A204.1 (cell line): ENCODE measurements at regions not wholly inside any gene's neighbourhood (a gene's known extent, or its start where the extent isn't known, plus 50 kb on each side); places are given as distances from the start of the nearest gene placed in this dataset.

Source experiments
- FAIRE-seq: peaks from 2 replicates; lab custom pipeline; 2012; peaks lifted over from hg19 to GRCh38; lab: Jason Lieb, UNC

DNA sequence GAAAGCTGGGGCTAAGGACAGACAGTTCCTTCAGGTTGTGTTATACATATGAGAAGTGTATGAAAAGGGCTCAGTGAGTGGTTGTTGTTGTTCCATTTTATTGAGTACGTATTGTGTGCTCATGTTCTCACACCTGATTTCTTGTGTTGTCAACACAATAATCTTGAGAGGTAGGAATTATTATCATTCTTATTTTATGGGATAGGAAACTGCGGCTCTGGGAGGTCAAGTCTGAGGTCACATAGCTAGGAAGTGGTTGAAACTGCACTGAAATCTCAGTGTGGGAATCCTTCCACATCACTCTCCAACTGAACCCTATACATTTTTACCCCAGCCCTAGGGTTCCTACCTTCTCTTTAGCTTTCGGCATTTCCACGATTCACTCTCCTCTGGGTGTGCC is 124.2 kb upstream of the CXCR4 start:
- no peak for FAIRE-seq

DNA sequence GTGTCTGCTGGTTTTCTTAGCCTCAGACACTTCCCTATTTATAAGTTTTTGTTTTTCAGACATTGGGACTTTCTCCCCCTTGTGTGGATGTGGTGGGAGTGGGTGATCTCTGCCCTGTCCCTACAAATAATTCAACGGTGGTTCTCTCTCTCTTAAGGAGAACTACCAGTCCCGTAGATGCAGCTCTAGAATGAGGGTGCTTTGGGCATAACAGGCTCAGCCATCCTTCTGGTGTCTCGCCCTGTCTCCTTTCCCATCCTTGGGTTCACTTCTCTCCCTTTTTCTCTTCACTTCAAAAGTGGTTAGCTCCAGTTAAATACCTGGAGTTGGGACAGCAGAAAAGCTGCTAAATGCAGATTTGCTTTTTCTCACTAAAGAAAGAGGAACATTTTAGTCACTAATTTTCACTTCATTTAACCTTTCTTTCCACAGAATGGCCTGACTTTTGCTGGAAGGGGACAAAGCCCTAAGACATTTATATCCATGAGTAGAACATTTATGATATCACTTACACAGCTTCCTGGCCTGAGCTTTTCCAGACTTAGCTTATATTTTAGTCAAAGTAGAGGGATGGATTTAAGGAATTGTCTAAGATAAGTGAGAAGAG is 121.2 kb upstream of the CXCR4 start:
- no peak for FAIRE-seq

DNA sequence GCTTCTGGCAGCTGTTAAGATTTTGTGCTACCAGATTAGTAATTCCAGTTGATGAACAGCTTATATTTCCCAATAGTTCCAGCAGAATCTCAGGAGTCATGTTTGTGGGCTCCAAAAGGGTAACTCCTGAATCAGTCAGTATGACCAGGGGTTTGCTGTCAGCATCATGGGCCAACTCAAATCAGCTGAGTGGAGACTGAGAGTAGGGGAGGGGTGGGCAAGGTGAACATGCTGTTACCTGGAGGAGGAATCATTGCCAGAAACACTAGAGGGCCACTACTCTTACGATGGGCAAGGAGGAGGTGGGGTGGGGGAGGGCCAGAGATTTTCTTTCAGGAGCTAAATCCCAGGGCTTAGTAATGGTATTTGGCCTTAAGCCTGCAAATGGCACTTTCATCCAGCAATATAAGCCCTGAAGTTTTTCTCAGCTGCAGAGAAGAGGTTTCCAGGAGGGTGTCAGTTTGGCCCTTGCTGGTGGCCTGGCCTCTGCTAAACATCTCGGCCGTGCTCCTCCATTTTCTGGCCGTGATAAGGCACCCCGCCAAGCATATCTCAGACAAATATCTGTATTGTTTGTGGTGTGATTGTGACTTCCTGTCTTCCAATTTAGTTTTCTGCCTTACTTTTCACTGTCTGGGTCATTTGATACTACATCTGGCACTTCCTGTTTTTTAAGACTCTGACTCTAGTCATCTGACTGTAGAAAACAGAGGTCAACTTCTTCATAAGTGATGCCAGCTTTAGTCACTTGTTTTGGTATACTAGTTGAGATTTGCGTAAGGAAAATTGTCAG is 120.5 kb upstream of the CXCR4 start:
- FAIRE-seq = no peak

DNA sequence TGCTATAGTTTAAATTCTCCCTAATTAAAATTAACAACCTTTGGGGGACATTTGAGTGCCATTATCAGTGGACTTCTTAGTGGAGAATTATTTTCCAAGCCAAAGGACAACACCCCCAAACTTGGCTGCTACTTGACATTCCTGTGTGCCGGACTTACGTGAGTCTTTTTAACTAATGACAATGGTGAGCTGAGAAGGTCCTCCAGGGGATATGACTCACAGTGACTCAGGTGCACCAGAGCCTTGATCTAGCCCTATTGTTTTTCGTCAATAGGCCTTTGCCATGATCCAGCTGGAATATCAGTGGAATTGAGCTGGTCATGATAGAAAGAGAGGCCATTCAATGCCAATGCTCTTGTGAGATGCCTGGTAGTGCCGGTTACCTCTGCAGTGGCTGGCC is 118.1 kb upstream of the CXCR4 start:
- FAIRE-seq = no peak

DNA sequence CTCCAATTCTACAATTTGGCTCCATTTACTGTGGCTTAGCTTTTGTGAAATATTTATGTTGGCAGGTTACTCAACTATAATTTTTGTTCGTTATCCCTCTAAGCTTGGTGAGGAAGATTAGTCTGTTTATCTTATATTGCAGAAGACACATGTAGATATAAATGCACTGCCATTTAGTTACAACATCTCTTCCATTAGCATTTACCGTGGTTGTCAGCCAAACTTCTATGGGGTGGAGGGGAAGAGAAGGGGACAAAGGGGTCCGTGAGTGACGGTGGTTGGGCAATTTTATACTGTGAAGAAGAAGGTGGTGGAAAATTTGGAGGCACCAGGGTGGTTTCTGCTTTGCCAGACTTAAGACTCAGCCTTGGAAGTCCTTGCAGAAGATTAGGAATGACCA is 117.6 kb upstream of the CXCR4 start:
- no peak for FAIRE-seq

DNA sequence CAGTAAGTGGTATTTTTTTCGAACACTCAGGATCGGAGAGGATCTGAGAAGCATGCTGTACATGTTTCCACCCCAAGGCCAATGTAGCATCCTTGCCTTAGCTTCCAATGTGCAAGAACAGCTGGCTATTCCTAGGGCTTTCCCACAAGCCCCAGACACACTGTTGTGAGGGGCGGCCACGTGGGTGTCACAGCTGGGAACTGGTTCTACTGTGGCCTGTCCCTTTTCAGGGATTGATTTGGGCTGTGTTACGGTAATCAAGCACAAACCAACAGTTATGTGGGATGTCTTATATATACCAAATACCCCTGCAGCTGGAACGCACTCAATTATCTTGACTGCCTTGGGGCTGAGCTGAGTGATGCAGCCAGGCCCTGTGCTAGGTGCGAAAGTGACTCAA is 116.3 kb upstream of the CXCR4 start:
- no peak for FAIRE-seq

DNA sequence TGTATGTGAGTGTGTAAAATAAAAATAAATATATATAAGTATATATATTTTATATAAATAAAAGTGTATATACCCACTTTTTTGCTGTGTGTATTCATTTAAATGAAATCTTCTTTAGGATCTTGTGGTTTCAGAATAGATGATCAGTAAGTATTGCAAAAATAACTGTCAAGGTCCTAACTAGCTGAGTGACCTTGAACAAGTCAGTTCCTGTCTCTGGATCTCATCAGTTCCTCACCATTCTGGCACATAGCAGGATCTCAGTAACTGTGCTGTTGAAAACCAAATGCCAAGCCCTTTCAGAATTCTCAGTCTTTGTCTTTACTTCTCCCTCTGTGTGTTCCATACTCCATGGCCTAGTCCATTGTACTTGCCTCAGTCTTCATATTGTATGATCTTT is 115.3 kb upstream of the CXCR4 start:
- no peak for FAIRE-seq

DNA sequence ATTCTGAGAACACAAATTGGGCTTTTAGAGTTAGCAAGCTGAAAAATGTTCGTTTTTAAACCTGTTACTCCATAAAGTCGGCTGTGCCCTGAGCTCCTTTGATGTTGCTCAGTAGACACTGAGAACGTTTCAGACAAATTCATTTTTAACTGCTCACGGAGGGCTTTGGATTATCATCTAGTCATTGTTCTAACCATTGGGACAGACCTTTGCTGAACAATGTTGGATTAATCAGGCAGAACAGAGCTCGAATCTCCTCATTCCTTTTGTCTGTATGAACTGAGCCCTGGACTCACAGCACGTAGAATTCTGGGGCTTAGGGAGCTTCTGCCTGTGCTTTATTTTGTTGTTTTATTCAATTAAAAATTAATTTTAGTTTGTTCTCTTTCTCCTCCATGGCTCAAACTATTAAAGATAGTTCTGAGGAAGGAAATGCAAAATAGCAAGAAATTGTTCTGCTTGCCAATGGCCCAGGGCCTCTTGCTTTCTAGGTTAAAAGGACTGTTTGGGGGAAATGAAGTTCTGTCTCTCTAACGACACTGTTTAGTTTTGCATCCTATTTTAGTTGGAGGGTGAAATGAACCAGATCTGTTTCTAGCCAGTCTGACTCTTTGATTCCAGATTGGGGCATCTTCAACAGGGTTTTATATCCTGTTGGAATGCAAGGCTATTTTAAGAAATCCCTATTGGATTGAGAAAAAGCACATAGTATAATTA is 114.7 kb upstream of the CXCR4 start:
- no peak for FAIRE-seq

DNA sequence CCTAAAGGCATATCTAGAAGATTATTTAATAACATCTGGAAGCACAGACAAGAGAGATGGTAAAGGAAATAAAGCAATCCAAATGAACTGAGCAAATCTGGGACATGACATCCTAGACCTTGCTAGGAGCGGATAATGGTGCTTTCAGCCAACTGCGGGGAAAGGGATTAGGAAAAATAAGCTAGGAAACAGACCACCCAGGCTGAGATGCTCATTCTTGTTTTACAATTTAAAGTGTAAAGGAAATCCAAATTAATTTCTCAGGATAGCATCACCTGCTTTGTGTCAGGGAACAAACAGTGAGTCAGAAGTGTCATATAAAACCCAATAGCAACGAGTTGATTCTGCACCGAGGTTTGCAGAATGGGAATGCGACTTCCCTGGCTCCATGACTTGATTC is 112.5 kb upstream of the CXCR4 start:
- FAIRE-seq = no peak

DNA sequence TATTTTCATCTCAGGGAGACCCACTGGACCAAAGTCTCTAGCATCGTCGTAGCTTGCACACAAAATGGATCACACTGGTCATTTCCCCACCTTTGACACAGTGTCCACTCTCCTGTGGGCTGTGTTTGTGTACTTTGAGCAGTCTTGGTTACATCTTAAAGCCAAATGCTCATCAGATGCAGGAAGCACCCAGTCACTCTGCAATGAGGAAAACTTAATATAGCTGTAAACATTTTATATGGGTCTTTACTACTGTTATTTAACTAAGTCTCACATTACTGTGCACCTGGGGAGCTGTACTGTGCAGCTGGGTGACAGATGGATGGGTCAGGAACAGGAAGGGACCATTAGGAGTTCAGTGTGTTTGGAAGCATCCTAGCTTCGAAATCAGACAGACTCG is 109.0 kb upstream of the CXCR4 start:
- FAIRE-seq = no peak

DNA sequence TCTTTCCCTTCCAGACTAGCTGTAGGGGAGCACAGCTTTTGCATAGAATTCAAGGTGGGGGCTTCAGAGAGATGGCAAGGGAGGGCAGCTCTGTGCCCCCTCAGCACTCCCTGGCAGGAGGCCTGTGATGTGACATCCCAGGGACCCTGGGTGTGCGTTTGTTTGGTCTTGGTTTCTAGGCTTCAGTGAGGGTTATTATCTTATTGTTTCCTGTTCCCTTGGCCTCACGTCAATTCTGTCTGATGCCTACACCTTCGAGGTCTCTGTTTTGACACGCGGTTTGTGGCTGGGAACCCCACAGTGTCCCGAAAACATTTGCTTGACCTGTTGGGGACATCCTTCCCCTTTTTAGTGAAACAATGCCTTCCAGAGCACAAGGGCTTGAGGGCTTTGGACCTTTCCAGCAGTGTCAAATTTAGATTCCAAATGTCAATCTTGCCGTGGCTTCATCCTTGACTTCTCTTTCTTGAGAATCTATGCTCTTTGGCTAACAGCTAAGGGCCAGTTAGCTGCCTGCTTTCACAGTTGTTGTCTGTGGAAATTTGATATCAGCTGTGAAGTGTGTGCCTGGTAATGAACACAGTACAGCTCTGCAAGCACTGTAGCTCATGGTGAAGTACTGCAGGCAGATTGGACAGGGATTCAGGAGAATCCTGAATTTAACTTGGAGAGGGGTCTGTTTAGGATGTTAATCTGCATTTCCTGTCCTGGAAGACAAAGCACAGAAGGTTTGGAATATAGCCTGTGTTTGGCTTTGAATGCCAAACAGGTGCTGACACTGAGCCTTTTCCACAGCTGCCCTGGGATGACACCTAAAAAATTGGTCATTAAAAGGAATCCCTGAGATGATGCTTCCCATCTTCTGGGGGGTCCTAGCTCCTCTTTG is 108.2 kb upstream of the CXCR4 start:
- no peak for FAIRE-seq

DNA sequence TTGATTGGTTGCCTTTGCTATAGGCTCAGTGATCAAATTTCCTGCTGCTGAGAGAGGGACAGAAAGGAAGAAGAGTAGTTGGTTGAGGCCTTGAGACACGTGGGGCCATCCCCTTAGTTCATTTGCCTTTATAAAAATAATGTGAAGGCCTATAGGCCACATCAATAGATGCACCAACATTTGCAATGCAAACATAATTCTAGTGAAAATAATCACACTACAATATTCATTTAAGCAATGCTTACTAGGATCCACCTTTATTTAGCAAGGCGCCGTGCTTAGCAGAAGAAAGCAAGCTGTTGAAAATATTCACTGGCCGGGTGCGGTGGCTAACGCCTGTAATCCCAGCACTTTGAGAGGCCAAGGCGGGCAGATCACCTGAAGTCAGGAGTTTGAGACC is 105.3 kb upstream of the CXCR4 start:
- FAIRE-seq = no peak

DNA sequence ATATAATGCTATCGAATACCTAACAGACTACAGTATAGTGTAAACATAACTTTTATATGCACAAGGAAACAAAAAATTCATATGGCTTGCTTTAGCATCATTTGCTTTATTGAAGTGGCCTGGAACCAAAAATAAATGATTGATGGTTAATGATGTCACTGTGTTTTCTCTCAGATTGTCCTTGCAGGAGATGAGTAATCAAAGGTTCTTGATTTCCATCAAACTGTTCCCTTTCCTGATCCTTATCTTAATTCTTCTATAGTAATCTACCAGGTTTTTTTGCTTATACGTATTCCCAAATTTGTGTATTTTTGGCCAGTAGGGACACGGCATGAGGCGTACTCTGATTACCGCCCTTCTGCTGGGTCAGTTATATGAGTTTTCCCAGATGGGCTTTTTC is 104.9 kb upstream of the CXCR4 start:
- FAIRE-seq = no peak

DNA sequence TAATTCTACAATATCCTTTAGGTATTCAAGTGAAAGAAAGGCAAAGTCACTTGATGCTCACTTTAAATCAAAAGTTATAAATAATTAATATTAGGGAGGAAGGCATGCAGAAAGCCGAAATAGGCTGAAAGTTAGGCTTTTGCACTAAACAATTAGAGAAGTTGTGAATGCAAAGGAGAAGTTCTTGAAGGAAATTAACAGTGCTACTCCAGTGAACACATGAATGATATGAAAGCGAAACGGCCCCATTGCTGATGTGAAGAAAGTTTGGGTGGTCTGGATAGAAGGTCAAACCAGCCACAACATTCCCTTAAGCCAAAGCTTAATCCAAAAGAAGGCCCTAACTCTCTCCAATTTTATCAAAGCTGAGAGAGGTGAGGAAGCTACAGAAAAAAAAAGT is 103.1 kb upstream of the CXCR4 start:
- FAIRE-seq = no peak

DNA sequence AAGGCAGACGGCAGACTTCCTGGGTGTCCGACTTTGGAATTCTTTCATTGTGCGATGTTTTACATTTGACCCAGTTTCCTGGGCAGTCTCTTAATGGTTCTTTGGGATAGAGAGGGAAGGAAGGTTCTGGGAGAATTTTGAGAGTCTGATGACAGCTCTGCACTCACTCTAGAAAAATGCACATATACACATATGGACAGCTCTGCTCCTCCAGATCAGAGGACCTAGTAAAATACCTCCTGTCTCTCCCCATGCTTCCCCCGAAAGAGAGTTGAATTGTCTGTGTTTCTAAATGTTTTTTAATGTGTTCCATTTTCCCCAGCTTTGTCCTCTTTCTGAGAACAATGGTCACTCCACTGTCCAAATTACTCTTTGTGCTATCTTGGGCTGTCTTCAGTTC is 102.0 kb upstream of the CXCR4 start:
- no peak for FAIRE-seq

DNA sequence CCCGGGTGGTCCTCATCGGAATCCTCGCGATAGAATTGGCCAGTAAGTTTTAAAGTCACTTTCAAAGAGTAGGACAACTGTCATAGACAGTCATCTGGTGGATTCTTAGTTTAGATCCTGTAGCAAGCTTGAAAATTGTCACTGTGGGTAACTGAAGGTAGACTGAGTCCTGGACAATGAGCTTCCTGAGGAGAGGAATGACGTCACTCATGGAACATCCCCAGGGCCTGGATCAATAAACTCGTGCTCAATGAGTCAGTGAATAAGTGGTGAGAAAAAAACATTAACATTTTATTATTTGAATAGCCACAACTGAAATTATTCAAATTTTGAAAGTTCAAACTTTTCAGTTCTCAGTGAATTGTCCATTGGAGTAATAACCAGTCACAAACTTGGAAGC is 101.4 kb upstream of the CXCR4 start:
- no peak for FAIRE-seq

DNA sequence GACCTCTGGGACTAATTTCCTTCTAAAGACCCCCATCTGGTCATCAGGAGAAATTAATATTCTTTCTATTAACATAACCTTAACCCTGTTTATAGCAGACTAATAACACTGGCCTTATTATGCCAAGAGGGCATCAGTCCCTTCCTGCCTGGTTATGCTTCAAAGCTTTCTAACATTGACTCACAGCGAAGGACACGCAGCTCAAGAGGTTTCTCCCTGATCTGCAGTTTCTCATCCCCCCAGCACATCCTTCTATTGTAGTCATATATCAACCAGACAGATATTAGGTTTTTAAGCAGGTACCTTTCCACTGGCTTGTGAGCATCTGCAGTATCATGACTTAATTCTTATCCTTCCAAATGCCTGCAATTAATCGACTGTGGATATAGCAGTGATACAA is 100.0 kb upstream of the CXCR4 start:
- no peak for FAIRE-seq

DNA sequence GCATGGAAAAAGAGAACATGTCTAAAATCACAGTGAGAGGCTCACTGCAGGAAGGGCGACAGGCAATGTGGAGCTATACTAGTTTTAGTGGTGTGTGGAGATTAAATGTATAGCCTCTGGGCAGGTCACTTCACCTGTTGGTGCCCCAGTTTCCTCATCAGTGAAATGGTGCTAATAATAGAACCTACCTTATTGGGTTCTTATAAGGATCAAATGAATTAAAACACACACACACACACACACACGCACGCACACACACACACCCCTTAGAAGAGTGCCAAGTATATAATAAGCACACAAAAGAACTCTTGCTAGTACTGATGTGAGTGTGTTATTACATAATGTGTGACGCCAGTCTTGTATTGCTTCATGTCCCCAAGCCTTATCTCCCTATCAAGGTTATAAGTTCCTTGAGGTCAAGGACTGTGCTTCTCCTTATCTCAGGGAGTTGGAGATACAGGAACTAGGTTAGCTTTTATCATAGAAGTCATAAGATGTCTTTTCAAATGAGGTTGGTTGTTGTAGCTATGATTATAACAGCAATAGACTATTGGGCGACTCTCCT is 98.0 kb upstream of the CXCR4 start:
- FAIRE-seq = no peak

DNA sequence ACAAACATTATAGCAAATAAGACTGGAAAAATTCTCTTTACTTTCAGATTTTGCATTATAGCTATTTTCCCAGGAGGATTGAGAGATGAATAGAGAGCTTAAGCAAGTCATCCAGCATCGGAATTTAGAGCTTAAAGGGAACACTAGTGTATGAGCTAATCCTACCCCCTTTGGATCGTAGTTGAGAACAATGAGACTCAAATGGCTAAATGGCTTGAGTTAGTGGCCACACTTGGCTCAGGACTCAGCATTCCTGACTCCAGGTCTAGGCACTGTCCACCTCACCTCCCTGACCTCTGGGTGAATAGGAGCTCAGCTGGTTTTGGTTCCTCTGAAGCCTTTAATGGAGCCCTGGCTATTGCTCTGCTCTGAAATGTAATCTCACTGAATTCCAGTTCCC is 97.5 kb upstream of the CXCR4 start:
- FAIRE-seq = no peak

DNA sequence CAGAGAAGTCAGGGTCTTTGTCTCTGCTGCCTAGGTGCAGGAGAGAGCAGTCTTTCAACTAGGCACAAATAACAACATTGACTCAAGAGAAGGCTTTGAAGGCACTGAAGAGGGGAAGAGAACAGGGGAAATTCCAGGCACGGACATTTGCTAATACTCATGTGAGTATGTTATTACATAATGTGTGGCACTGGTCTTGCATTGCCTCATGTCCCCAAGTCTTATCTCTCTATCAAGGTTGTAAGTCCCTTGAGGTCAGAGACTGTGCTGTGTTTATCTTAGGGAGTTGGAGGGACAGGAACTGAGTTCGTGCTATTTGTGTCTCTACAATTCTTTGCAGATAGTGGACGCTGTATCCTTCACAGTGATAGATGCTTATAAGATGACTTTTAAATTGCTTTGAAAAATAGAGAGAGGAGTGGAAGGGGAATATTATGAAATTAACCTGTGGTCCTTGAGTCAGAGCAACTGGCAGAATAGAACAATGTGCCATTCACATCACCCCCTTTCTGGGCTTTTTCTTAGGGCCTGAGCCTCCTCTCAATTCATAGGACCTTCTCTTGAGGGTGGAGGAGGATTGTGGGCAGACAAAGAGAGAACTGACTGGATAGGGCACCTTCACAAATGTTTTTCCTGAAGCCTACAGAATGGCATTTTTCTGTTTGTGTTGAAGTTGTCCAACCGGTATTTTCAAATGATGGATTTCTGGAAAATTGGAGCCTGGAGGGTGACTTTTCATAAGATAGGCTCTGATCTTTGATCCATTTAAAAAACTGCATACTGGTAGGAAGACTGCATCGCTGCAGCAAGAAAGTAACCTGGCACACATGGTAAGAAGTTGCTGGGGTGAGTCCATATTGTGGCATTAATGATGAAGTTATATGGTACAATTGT is 96.6 kb upstream of the CXCR4 start:
- no peak for FAIRE-seq

DNA sequence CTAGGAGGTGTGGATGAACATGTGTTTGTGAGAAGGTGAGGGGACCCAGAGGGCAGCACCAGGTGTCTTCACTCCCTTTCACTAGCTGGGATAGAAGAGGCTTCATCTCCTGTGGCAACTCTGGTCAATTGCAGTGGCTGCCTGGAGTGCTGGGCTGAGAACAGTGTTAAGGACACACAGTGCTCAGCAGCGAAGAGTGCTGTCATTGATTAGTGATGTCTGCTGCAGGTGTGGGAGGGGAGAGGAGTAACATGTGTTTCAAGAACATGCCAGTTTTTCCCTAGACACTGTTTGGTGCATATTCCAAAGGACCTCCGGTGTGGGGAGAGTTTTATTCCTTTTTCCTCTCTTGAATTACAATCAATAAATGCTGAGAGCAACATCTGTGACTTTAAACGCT is 95.9 kb upstream of the CXCR4 start:
- no peak for FAIRE-seq
